Activated naive CD4-positive, alpha-beta T cell treated with anti-CD3 and anti-CD28 coated beads, Interleukin-2, amount 50 U/mL, for 24 hours (primary cell): ENCODE measurements at regions not wholly inside any gene's neighbourhood (a gene's known extent, or its start where the extent isn't known, plus 50 kb on each side); places are given as distances from the start of the nearest gene placed in this dataset.
"Not testable (repeated sequence)": the region's sequence is repeated elsewhere in the genome, so short reads cannot be mapped to it uniquely, and the experiment has no call there.

Experiments
- H3K27ac Mint-ChIP-seq: one replicate; pipeline ENCODE4 v1.8.0; 2021; ENCODE audit warnings: mild to moderate bottlenecking, mixed read lengths
- H3K27me3 Mint-ChIP-seq: one replicate; pipeline ENCODE4 v1.8.0; 2021; ENCODE audit warnings: mixed read lengths
- H3K36me3 Mint-ChIP-seq: one replicate; pipeline ENCODE4 v1.8.0; 2021; ENCODE audit warnings: mixed read lengths
- H3K4me1 Mint-ChIP-seq: one replicate; pipeline ENCODE4 v1.8.0; 2021; ENCODE audit warnings: mixed read lengths
- H3K4me3 Mint-ChIP-seq: one replicate; pipeline ENCODE4 v1.8.0; 2021; ENCODE audit warnings: mild to moderate bottlenecking, mixed read lengths
- H3K9me3 Mint-ChIP-seq: one replicate; pipeline ENCODE4 v1.8.0; 2021; ENCODE audit warnings: mixed read lengths

- peaks cover 2% of the 10 kb centered on the region for H3K27me3 Mint-ChIP-seq
Observed at GRCh38 chr4:170231377-170231776, 141.6 kb upstream of the AADAT start.

GRCh38 chr4:170230242-170230641 lies 140.5 kb upstream of the AADAT start:
- Mint-ChIP-seq H3K36me3 (no peaks in the 10 kb centered on the region), H3K4me1 (no peaks in the 10 kb centered on the region), H3K27me3 (peaks cover 2% of the 10 kb centered on the region), H3K27ac (no peak overlapping the region), H3K9me3 (no peaks in the 10 kb centered on the region), H3K4me3 (no peak overlapping the region)

More at GRCh38 chr4:170231377-170231776, 141.6 kb upstream of the AADAT start:
- no peaks in the 10 kb centered on the region for H3K36me3 Mint-ChIP-seq
- H3K9me3 Mint-ChIP-seq, result no peaks in the 10 kb centered on the region
- H3K4me1 Mint-ChIP-seq, result no peaks in the 10 kb centered on the region
- no peak overlapping the region for H3K4me3 Mint-ChIP-seq
- H3K27ac Mint-ChIP-seq, result no peak overlapping the region

GRCh38 chr4:170229006-170229405 lies 139.2 kb upstream of the AADAT start:
- H3K4me3 Mint-ChIP-seq, result no peak overlapping the region
- no peak overlapping the region for H3K27ac Mint-ChIP-seq
- no peaks in the 10 kb centered on the region for H3K4me1 Mint-ChIP-seq

GRCh38 chr4:170227928-170228327 lies 138.2 kb upstream of the AADAT start:
- Mint-ChIP-seq H3K27me3 (peaks cover 2% of the 10 kb centered on the region), H3K36me3 (no peaks in the 10 kb centered on the region), H3K4me3 (no peak overlapping the region), H3K9me3 (no peaks in the 10 kb centered on the region), H3K27ac (no peak overlapping the region), H3K4me1 (no peaks in the 10 kb centered on the region)

More at GRCh38 chr4:170229006-170229405, 139.2 kb upstream of the AADAT start:
- no peaks in the 10 kb centered on the region for H3K36me3 Mint-ChIP-seq
- no peaks in the 10 kb centered on the region for H3K9me3 Mint-ChIP-seq
- peaks cover 2% of the 10 kb centered on the region for H3K27me3 Mint-ChIP-seq

- H3K4me1 Mint-ChIP-seq, result no peaks in the 10 kb centered on the region
- no peaks in the 10 kb centered on the region for H3K9me3 Mint-ChIP-seq
- no peaks in the 10 kb centered on the region for H3K36me3 Mint-ChIP-seq
- H3K27ac Mint-ChIP-seq, result no peak overlapping the region
- H3K4me3 Mint-ChIP-seq, result no peak overlapping the region
- H3K27me3 Mint-ChIP-seq, result peaks cover 2% of the 10 kb centered on the region
Observed at GRCh38 chr4:170226288-170226687, 136.5 kb upstream of the AADAT start.

GRCh38 chr4:170214731-170215130 lies 125.0 kb upstream of the AADAT start:
- Mint-ChIP-seq H3K27ac (no peak overlapping the region), H3K9me3 (peaks cover 25% of the 10 kb centered on the region), H3K27me3 (no peaks in the 10 kb centered on the region), H3K4me1 (no peaks in the 10 kb centered on the region), H3K4me3 (no peak overlapping the region), H3K36me3 (no peaks in the 10 kb centered on the region)

- Mint-ChIP-seq H3K27ac (no peak overlapping the region), H3K4me3 (no peak overlapping the region), H3K36me3 (no peaks in the 10 kb centered on the region), H3K27me3 (no peaks in the 10 kb centered on the region), H3K4me1 (no peaks in the 10 kb centered on the region), H3K9me3 (peaks cover 23% of the 10 kb centered on the region)
Observed at GRCh38 chr4:170214101-170214500, 124.3 kb upstream of the AADAT start.

GRCh38 chr4:170202721-170203120 lies 113.0 kb upstream of the AADAT start:
- Mint-ChIP-seq H3K36me3 (no peaks in the 10 kb centered on the region), H3K4me1 (no peaks in the 10 kb centered on the region), H3K4me3 (no peak overlapping the region), H3K9me3 (peaks cover 6% of the 10 kb centered on the region), H3K27ac (no peak overlapping the region), H3K27me3 (no peaks in the 10 kb centered on the region)

- H3K9me3 Mint-ChIP-seq, result peaks cover 6% of the 10 kb centered on the region
- H3K4me3 Mint-ChIP-seq, result no peak overlapping the region
- no peaks in the 10 kb centered on the region for H3K36me3 Mint-ChIP-seq
- no peaks in the 10 kb centered on the region for H3K4me1 Mint-ChIP-seq
- H3K27ac Mint-ChIP-seq, result no peak overlapping the region
- H3K27me3 Mint-ChIP-seq, result no peaks in the 10 kb centered on the region
Observed at GRCh38 chr4:170198747-170199146, 109.0 kb upstream of the AADAT start.

GRCh38 chr4:170194794-170195193 lies 105.0 kb upstream of the AADAT start:
- H3K36me3 Mint-ChIP-seq, H3K9me3 Mint-ChIP-seq, H3K27ac Mint-ChIP-seq, H3K4me3 Mint-ChIP-seq, H3K4me1 Mint-ChIP-seq, H3K27me3 Mint-ChIP-seq: not testable (repeated sequence)

GRCh38 chr4:170193496-170193895 lies 103.7 kb upstream of the AADAT start:
- Mint-ChIP-seq H3K27ac (no peak overlapping the region), H3K9me3 (no peaks in the 10 kb centered on the region), H3K36me3 (no peaks in the 10 kb centered on the region), H3K4me3 (no peak overlapping the region), H3K4me1 (no peaks in the 10 kb centered on the region), H3K27me3 (peaks cover 2% of the 10 kb centered on the region)

GRCh38 chr4:170190265-170190664 lies 100.5 kb upstream of the AADAT start:
- H3K9me3 Mint-ChIP-seq, result no peaks in the 10 kb centered on the region
- no peak overlapping the region for H3K4me3 Mint-ChIP-seq
- no peaks in the 10 kb centered on the region for H3K36me3 Mint-ChIP-seq
- no peaks in the 10 kb centered on the region for H3K4me1 Mint-ChIP-seq
- H3K27me3 Mint-ChIP-seq, result peaks cover 2% of the 10 kb centered on the region
- H3K27ac Mint-ChIP-seq, result no peak overlapping the region

GRCh38 chr4:170170861-170171260 lies 81.1 kb upstream of the AADAT start:
- no peak overlapping the region for H3K4me3 Mint-ChIP-seq
- H3K27me3 Mint-ChIP-seq, result no peaks in the 10 kb centered on the region
- no peaks in the 10 kb centered on the region for H3K4me1 Mint-ChIP-seq
- H3K27ac Mint-ChIP-seq, result no peak overlapping the region
- H3K36me3 Mint-ChIP-seq, result no peaks in the 10 kb centered on the region
- no peaks in the 10 kb centered on the region for H3K9me3 Mint-ChIP-seq

GRCh38 chr4:170169699-170170098 lies 79.9 kb upstream of the AADAT start:
- Mint-ChIP-seq H3K27me3 (no peaks in the 10 kb centered on the region), H3K27ac (no peak overlapping the region), H3K9me3 (no peaks in the 10 kb centered on the region), H3K4me1 (no peaks in the 10 kb centered on the region), H3K4me3 (no peak overlapping the region), H3K36me3 (no peaks in the 10 kb centered on the region)

- Mint-ChIP-seq H3K4me3 (no peak overlapping the region), H3K9me3 (no peaks in the 10 kb centered on the region), H3K36me3 (no peaks in the 10 kb centered on the region), H3K27ac (no peak overlapping the region), H3K4me1 (no peaks in the 10 kb centered on the region), H3K27me3 (no peaks in the 10 kb centered on the region)
Observed at GRCh38 chr4:170167678-170168077, 77.9 kb upstream of the AADAT start.

- H3K36me3 Mint-ChIP-seq, H3K9me3 Mint-ChIP-seq, H3K27me3 Mint-ChIP-seq, H3K27ac Mint-ChIP-seq, H3K4me1 Mint-ChIP-seq, H3K4me3 Mint-ChIP-seq: not testable (repeated sequence)
Observed at GRCh38 chr4:170166193-170166592, 76.4 kb upstream of the AADAT start.

GRCh38 chr4:170162416-170162815 lies 72.7 kb upstream of the AADAT start:
- Mint-ChIP-seq H3K4me3 (no peak overlapping the region), H3K9me3 (peaks cover 8% of the 10 kb centered on the region), H3K27ac (no peak overlapping the region), H3K4me1 (no peaks in the 10 kb centered on the region), H3K36me3 (no peaks in the 10 kb centered on the region), H3K27me3 (peaks cover 8% of the 10 kb centered on the region)
